Thymus (tissue), 11 donors: ENCODE measurements at regions not wholly inside any gene's neighbourhood (a gene's known extent, or its start where the extent isn't known, plus 50 kb on each side); places are given as distances from the start of the nearest gene placed in this dataset.
"Not testable (repeated sequence)": the region's sequence is repeated elsewhere in the genome, so short reads cannot be mapped to it uniquely, and the experiment has no call there.

Source experiments
- DNase-seq, 9 donors: peaks; one replicate each; pipeline ENCODE4 v3.0.0-alpha.2; 2013; ENCODE audit warnings: low spot score in 9 of 9, low read depth in 6 of 9, missing footprints in 1 of 9
- H3K27ac ChIP-seq, 2 donors: one replicate each; pipeline ENCODE4 v1.5.1; 2013; ENCODE audit warnings: control low read depth in 1 of 2, low read depth in 1 of 2, low read length in 1 of 2, mild to moderate bottlenecking in 1 of 2, moderate library complexity in 1 of 2
- H3K27me3 ChIP-seq, 2 donors: one replicate each; pipeline ENCODE4 v1.5.1; 2013; ENCODE audit warnings: low read length in 1 of 2; ENCODE audit not compliant: control insufficient read depth in 2 of 2, insufficient read depth in 1 of 2
- H3K36me3 ChIP-seq, 2 donors: one replicate each; pipeline ENCODE4 v1.5.1; 2013; ENCODE audit warnings: low read length in 1 of 2, mild to moderate bottlenecking in 1 of 2, moderate library complexity in 1 of 2; ENCODE audit not compliant: control insufficient read depth in 2 of 2, insufficient read depth in 2 of 2
- H3K4me1 ChIP-seq, 2 donors: one replicate each; pipeline ENCODE4 v1.5.1; 2013; ENCODE audit warnings: low read length in 2 of 2; ENCODE audit not compliant: control insufficient read depth in 2 of 2, insufficient read depth in 2 of 2
- H3K4me3 ChIP-seq, 2 donors: one replicate each; pipeline ENCODE4 v1.5.1; 2013; ENCODE audit warnings: low read length in 2 of 2, control low read depth in 1 of 2, mild to moderate bottlenecking in 1 of 2
- H3K9me3 ChIP-seq, 2 donors: one replicate each; pipeline ENCODE4 v1.5.1; 2013; ENCODE audit warnings: low read length in 1 of 2, mild to moderate bottlenecking in 1 of 2; ENCODE audit not compliant: control insufficient read depth in 2 of 2, insufficient read depth in 1 of 2
- WGBS: extraction: QIAGEN DNeasy Blood & Tissue Kit; methylation state at CpG from one replicate; pipeline ENCODE4 v1.1.7; 2013; 5-methylcytosine and 5-hydroxymethylcytosine counted together
- donor health status: healthy.

- no peaks in the 10 kb centered on the region for H3K36me3 ChIP-seq
- no peaks in the 10 kb centered on the region for H3K4me1 ChIP-seq
- no peak overlapping the region for H3K4me3 ChIP-seq
- H3K9me3 ChIP-seq, result no peaks in the 10 kb centered on the region
- no peak for DNase-seq
- no peak overlapping the region for H3K27ac ChIP-seq
- no peaks in the 10 kb centered on the region for H3K27me3 ChIP-seq
Observed at GRCh38 chrX:125673758-125674157, 354.1 kb downstream of the TEX13C start.

GRCh38 chrX:125678258-125678657, 358.6 kb downstream of the TEX13C start:
- Histone ChIP-seq H3K27ac (no peak overlapping the region), H3K27me3 (no peaks in the 10 kb centered on the region), H3K9me3 (no peaks in the 10 kb centered on the region), H3K4me1 (no peaks in the 10 kb centered on the region), H3K4me3 (no peak overlapping the region), H3K36me3 (no peaks in the 10 kb centered on the region)
- 70% methylated on average over 3 of the region's 3 CpGs for WGBS
- DNase-seq, result no peak

DNA sequence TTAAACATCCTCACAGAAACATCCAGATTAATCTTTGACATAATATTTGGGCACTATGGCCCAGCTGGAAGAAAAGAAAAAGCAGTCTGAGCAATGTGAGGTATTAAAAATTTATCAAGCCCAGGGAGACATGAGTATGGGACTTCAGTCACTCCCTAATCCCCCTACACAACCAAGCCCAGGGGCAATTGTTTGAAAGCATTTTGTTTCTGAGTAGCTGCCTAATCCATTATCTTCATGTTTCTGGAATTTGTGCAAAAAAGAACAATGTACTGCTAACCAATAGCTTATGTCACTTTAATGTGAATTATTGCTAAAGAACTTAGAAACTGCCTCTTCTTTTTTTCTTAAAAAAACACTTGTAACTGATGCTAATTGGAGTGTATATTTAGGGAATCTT, 360.7 kb downstream of the TEX13C start:
- Histone ChIP-seq H3K27me3 (no peaks in the 10 kb centered on the region), H3K27ac (no peak overlapping the region), H3K4me1 (no peaks in the 10 kb centered on the region), H3K4me3 (no peak overlapping the region), H3K9me3 (no peaks in the 10 kb centered on the region), H3K36me3 (no peaks in the 10 kb centered on the region)
- DNase-seq, result no peak

DNA sequence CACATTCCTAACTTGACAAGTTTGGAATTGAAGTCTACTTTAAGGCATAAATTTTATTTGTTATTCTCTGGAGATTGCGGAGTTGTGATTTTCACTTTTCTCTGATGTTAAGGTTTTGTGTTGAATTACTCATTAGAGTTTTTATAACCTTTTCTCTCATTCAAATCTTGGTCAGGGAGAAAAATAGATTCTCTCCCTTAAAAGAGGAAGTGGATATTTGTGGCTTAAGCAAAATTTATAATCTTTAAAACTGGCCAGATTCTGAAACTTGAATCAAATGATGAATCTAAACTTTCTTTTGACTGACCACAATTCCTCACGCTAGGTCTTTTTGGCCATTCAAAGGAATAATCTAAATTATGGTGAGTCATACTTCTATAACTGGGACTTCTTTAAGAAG, 361.4 kb downstream of the TEX13C start:
- H3K36me3 ChIP-seq, result no peaks in the 10 kb centered on the region
- WGBS, result 94% methylated on average over 2 of the region's 2 CpGs
- H3K27ac ChIP-seq, result no peak overlapping the region
- no peaks in the 10 kb centered on the region for H3K4me1 ChIP-seq
- H3K4me3 ChIP-seq, result no peak overlapping the region
- no peak for DNase-seq
- no peaks in the 10 kb centered on the region for H3K9me3 ChIP-seq
- H3K27me3 ChIP-seq, result no peaks in the 10 kb centered on the region

- DNase-seq, result no peak
- H3K9me3 ChIP-seq, result no peaks in the 10 kb centered on the region
- no peaks in the 10 kb centered on the region for H3K4me1 ChIP-seq
Observed at GRCh38 chrX:125681507-125681906, 361.8 kb downstream of the TEX13C start.

DNA sequence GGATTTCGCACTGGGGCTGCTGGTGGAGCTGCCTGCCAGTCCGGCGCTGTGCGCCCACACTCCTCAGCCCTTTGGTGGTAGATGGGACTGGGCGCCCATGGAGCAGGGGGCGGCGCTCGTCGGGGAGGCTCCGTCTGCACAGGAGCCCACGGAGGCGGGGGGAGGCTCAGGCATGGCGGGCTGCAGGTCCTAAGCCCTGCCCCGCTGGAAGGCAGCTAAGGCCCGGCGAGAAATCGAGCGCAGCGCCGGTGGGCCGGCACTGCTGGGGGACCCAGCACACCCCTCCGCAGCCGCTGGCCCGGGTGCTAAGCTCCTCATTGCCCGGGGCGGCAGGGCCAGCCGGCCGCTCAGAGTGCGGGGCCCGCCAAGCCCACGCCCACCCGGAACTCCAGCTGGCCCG, 370.9 kb downstream of the TEX13C start:
- WGBS, result 95% methylated on average over 33 of the region's 33 CpGs
- H3K4me1 ChIP-seq, DNase-seq, H3K27ac ChIP-seq, H3K4me3 ChIP-seq, H3K27me3 ChIP-seq, H3K9me3 ChIP-seq, H3K36me3 ChIP-seq: not testable (repeated sequence)

More at GRCh38 chrX:125681507-125681906, 361.8 kb downstream of the TEX13C start:
- Histone ChIP-seq H3K27ac (no peak overlapping the region), H3K27me3 (no peaks in the 10 kb centered on the region), H3K4me3 (no peak overlapping the region), H3K36me3 (no peaks in the 10 kb centered on the region)

DNA sequence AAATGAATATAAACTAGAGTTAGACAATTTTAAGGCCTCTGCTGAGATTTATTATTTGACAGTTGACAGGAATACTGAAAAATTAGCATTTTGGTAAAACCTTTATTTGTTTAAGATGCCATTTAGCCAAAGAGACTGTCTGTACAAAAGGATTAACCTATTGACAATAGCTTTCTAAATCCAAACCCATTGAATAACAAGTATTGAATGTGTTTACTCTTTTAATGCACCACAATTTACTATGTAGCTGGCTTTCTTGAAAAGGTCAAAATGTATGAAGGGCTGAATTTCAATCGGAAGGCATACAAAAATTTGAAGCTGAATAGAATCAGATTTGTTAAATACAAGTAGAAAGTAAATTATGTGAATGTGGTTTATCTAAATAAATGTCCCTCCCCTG, 374.5 kb downstream of the TEX13C start:
- no peaks in the 10 kb centered on the region for H3K27me3 ChIP-seq
- no peak overlapping the region for H3K27ac ChIP-seq
- WGBS, result 91% methylated on average over 1 of the region's 1 CpG
- DNase-seq, result no peak
- H3K4me1 ChIP-seq, result no peaks in the 10 kb centered on the region
- peaks cover 0 to 4% of the 10 kb centered on the region in 2 donors for H3K9me3 ChIP-seq
- H3K4me3 ChIP-seq, result no peak overlapping the region
- no peaks in the 10 kb centered on the region for H3K36me3 ChIP-seq

DNA sequence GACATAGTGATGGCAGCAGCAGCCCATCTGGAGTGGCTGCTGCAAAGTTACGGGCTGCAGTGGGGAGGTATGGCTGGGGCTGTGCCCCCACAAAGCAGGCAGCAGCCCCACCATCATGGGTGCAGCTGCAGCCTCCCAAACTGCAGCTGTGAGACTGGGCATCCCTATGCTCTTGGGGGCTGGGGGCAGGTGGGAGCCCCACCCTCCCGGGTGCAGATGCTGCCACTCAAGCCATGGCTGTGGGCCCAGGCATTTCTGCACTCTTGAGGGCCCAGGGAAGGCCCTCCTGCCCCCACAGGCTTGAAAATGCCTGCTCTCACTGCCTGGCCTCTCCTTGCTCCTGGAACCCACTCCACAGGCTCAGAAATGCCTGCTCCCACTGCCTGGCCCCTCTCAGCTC, 389.4 kb downstream of the TEX13C start:
- no peak for DNase-seq
- Histone ChIP-seq H3K4me1 (no peaks in the 10 kb centered on the region), H3K9me3 (peaks cover 0 to 18% of the 10 kb centered on the region in 2 donors), H3K27ac (no peak overlapping the region), H3K36me3 (no peaks in the 10 kb centered on the region), H3K27me3 (no peaks in the 10 kb centered on the region), H3K4me3 (no peak overlapping the region)
- WGBS, result 77% methylated on average over 2 of the region's 2 CpGs

GRCh38 chrX:125709532-125709931, 389.9 kb downstream of the TEX13C start:
- H3K9me3 ChIP-seq, result peaks cover 0 to 18% of the 10 kb centered on the region in 2 donors
- no peaks in the 10 kb centered on the region for H3K4me1 ChIP-seq
- DNase-seq, result no peak
- no peak overlapping the region for H3K27ac ChIP-seq
- H3K27me3 ChIP-seq, result no peaks in the 10 kb centered on the region
- no peak overlapping the region for H3K4me3 ChIP-seq
- WGBS, result 90% methylated on average over 4 of the region's 4 CpGs
- H3K36me3 ChIP-seq, result no peaks in the 10 kb centered on the region

- no peaks in the 10 kb centered on the region for H3K27me3 ChIP-seq
- H3K27ac ChIP-seq, result no peak overlapping the region
- H3K4me1 ChIP-seq, result no peaks in the 10 kb centered on the region
- H3K9me3 ChIP-seq, result peaks cover 0 to 14% of the 10 kb centered on the region in 2 donors
- WGBS, result 89% methylated on average over 8 of the region's 8 CpGs
- no peaks in the 10 kb centered on the region for H3K36me3 ChIP-seq
- DNase-seq, result no peak
- H3K4me3 ChIP-seq, result no peak overlapping the region
Observed at GRCh38 chrX:125710403-125711062, 390.9 kb downstream of the TEX13C start.
